GM12878 (cell line): ENCODE measurements at regions not wholly inside any gene's neighbourhood (a gene's known extent, or its start where the extent isn't known, plus 50 kb on each side); places are given as distances from the start of the nearest gene placed in this dataset.

ENCODE experiments used
- HDAC6 ChIP-seq: fragments of 200-600 bp; sonication (generic); IDR thresholded peaks from one replicate; pipeline ENCODE4 v1.8.0; 2017; ENCODE audit warnings: antibody characterized with exemption; ENCODE audit not compliant: unreplicated experiment
- POLR2AphosphoS5 ChIP-seq: IDR thresholded peaks from 2 replicates; pipeline ENCODE4 v1.6.1; 2011; ENCODE audit warnings: mild to moderate bottlenecking, low read length, inconsistent platforms
- RFX5 ChIP-seq: IDR thresholded peaks from 2 replicates; pipeline ENCODE4 v1.6.1; 2011; ENCODE audit warnings: low read depth, low read length, improper control_type of control experiment
- TF ChIP-seq, protein P1 (sequence below), 3 experiments: IDR thresholded peaks in 2 of 3; conservative IDR thresholded peaks in 1 of 3; 2 replicates each; pipeline ENCODE4 v1.5.1; 2011; ENCODE audit warnings: low read depth in 3 of 3, low read length in 3 of 3, mild to moderate bottlenecking in 3 of 3, control low read depth in 2 of 3, moderate library complexity in 2 of 3, inconsistent platforms in 1 of 3, mixed read lengths in 1 of 3; ENCODE audit not compliant: control insufficient read depth in 2 of 3, insufficient read depth in 1 of 3; ENCODE audit errors: extremely low read depth in 1 of 3

DNA sequence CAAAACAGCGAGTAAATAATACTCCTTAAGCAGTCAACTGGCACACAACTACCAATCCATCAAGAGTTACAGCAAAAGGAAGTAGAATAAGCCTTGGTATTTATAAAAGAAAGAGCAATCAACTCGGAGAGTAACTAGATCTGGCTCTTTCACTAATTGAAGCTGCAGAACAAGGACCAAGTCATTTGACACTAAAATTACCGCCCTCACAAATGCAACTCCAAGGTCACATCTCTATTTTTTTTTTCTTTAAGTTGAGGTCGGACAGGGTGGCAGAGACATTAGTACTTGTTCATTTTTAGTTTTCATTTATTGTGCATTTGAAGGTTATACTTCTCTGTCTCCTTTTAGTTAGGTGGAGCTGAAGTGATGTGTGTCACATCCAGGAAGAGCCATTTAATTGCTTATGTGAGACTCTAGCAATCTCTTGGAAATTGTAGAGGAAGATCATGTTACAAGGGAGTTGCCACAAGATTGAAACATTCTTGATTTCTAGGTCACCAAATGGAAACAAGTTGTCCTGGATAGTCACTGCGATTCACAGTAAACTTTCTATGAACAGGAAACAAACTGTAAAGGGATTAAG lies 138.1 kb upstream of the ADAMTS5 start:
- TF ChIP-seq RFX5 (no peak), HDAC6 (no peak), POLR2AphosphoS5 (no peak)
- TF ChIP-seq, protein P1, sequence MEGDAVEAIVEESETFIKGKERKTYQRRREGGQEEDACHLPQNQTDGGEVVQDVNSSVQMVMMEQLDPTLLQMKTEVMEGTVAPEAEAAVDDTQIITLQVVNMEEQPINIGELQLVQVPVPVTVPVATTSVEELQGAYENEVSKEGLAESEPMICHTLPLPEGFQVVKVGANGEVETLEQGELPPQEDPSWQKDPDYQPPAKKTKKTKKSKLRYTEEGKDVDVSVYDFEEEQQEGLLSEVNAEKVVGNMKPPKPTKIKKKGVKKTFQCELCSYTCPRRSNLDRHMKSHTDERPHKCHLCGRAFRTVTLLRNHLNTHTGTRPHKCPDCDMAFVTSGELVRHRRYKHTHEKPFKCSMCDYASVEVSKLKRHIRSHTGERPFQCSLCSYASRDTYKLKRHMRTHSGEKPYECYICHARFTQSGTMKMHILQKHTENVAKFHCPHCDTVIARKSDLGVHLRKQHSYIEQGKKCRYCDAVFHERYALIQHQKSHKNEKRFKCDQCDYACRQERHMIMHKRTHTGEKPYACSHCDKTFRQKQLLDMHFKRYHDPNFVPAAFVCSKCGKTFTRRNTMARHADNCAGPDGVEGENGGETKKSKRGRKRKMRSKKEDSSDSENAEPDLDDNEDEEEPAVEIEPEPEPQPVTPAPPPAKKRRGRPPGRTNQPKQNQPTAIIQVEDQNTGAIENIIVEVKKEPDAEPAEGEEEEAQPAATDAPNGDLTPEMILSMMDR (IDR thresholded peaks at IDR 0.05 in 2 of 3, conservative IDR thresholded peaks at IDR 0.05 in 1 of 3; ENCODE audit: control insufficient read depth in 2 of 3, extremely low read depth in 1 of 3, insufficient read depth in 1 of 3, low read depth in 3 of 3, low read length in 3 of 3): no peak
